Fibroblast of mammary gland (primary cell): ENCODE measurements at regions not wholly inside any gene's neighbourhood (a gene's known extent, or its start where the extent isn't known, plus 50 kb on each side); places are given as distances from the start of the nearest gene placed in this dataset.
A peak's percentile ranks its signal among the peaks of the same experiment; 100 is the strongest.

Experiments used
- DNase-seq: peaks from one replicate; pipeline ENCODE4 v3.0.0-alpha.2; 2010; ENCODE audit warnings: low read depth
- H3K4me3 ChIP-seq: 2 replicates; pipeline ENCODE4 v1.5.1; 2011; ENCODE audit warnings: low read depth, mild to moderate bottlenecking, low read length, moderate library complexity; ENCODE audit not compliant: control insufficient read depth
- CTCF ChIP-seq: conservative IDR thresholded peaks from 2 replicates; pipeline ENCODE4 v1.5.1; 2011; ENCODE audit warnings: low read depth, low read length, inconsistent platforms; ENCODE audit not compliant: control insufficient read depth, insufficient read depth

DNA sequence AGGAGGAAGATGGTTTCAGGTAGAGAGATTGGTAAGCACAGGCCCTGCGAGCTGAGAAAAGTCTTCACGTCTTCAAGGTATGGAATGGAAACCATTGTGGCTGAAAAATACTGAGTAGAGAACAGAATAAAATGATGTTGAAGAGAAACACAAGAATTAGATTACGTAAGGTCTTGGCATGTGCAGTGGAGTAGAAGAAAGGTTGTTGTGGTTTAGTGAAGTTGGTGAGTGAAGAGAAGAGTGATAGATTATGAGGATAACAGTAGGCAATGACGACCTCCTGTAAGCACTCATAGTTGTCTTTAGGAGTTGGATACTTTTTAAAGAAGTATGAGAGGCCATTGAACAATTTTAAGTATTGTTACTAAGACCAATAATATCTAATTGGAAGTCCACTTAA lies 642.6 kb downstream of the PCDH7 start:
- no peak for TF ChIP-seq CTCF
- no peak overlapping the region for H3K4me3 ChIP-seq
- DNase-seq, result peak; percentile 51

DNA sequence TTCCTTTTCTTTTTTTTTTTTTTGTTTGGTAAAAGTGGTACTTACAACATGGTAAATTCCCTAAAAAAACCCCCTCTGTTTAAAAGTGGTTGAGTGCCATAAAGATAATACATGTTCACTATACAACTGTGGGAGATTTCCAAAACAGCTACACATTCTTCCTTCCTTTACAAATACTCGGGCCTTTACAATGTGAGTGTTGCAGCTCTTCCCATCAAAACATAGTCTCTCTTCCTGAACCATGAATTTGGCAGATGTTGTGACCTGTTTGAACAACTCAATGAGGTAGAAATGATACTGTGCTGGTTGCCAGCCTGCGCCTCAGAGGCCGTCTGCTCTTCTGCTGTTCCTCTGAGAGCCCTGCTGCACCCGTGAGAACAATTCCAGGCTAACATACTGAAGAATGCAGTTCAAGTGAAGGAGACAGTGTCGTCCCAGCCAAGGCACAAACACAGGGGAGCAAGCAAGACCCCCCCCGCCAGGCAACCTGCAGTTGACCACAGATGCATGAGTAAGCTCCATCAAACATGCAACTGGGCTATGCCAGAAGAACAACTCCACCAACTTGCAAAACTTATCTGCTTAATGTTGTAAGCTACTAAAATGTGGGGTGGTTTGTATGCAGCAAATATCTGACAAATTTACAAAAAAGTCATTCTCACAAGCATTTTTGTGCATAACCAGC lies 645.0 kb downstream of the PCDH7 start:
- no peak overlapping the region for H3K4me3 ChIP-seq
- no peak for TF ChIP-seq CTCF

GRCh38 chr4:31366041-31366440 lies 645.9 kb downstream of the PCDH7 start:
- peak; percentile 37 for DNase-seq
- no peak for TF ChIP-seq CTCF
- H3K4me3 ChIP-seq, result no peak overlapping the region

More for the DNA sequence above, 645.0 kb downstream of the PCDH7 start:
- peak; percentile 3 for DNase-seq

- peak; percentile 88 for TF ChIP-seq CTCF
- H3K4me3 ChIP-seq, result no peak overlapping the region
- DNase-seq, result peak; percentile 58
Observed at GRCh38 chr4:31370866-31371465, 650.8 kb downstream of the PCDH7 start.

DNA sequence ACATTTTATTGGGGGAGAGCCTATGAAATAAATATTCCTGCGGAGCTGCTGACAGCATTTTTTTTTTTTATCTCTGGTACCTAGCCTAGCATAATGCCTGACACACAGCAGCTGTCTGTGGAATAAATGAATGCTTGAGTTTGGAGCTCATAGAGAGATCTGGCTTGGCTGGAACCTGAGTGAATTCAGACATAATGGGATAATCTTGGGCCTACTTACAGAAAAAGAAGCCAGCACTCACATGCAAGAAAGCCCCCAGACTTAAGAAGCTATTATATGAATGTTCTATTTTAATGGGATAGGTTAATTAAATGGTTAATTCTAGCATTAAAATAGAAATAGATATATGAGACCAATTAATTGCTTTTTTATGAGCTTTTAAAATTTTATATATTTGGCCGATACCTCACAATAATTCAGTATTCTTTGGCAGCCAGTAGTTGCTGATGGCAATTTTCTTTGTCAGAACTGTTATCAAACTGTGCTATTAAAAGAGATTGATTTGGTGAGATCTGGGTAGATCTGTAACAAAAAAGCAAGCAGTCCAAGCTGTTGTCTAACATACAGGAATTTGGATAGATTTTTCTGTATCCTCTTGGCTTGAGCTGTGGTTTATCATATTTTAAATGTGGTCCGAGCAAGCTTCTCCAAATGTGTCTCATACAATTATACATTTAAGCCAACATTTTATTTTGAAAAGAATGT lies 654.2 kb downstream of the PCDH7 start:
- DNase-seq, result no peak
- H3K4me3 ChIP-seq, result no peak overlapping the region
- TF ChIP-seq CTCF, result no peak

DNA sequence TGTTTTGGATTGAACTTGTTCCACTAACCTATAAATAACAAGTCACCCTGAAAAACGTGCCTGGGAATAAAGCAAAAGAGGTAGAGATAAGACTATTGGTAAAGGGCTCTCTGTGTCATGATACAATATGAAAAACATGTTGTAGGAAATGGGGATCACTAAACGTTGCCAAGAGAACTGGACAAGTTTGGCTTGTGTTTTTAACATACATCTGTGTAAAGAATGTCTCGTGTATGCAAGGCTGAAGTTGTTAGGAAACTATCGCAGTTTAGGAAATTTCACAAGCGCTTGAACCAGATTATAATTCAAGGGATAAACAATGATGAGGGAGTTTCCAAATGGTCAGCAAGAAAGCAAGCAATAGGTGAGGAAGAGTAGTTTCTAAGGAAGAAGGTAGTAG lies 655.8 kb downstream of the PCDH7 start:
- TF ChIP-seq CTCF, result no peak
- DNase-seq, result no peak
- no peak overlapping the region for H3K4me3 ChIP-seq
